Retinal pigment epithelial cell (primary cell): ENCODE measurements at regions not wholly inside any gene's neighbourhood (a gene's known extent, or its start where the extent isn't known, plus 50 kb on each side); places are given as distances from the start of the nearest gene placed in this dataset.

Experiments used
- DNase-seq: peaks from one replicate; pipeline ENCODE4 v3.0.0-alpha.2; 2010; ENCODE audit warnings: low read depth
- H3K4me3 ChIP-seq: 2 replicates; pipeline ENCODE4 v1.5.1; 2011; ENCODE audit warnings: mild to moderate bottlenecking, low read length, control low read depth, moderate library complexity
- CTCF ChIP-seq: conservative IDR thresholded peaks from 2 replicates; pipeline ENCODE4 v1.5.1; 2011; ENCODE audit warnings: low read depth, low read length, control low read depth, inconsistent platforms

GRCh38 chr6:18062733-18063132 is 59.7 kb downstream of the NHLRC1 start:
- DNase-seq: no peak

GRCh38 chr6:18058429-18058828 is 64.0 kb downstream of the NHLRC1 start:
- DNase-seq: no peak
- no peak overlapping the region for H3K4me3 ChIP-seq
- TF ChIP-seq CTCF: no peak

More at GRCh38 chr6:18062733-18063132, 59.7 kb downstream of the NHLRC1 start:
- no peak overlapping the region for H3K4me3 ChIP-seq
- no peak for TF ChIP-seq CTCF

GRCh38 chr6:18055714-18056382 is 66.6 kb downstream of the NHLRC1 start:
- no peak overlapping the region for H3K4me3 ChIP-seq
- TF ChIP-seq CTCF: no peak
- no peak for DNase-seq

GRCh38 chr6:18055098-18055497 is 67.4 kb downstream of the NHLRC1 start:
- no peak overlapping the region for H3K4me3 ChIP-seq
- TF ChIP-seq CTCF: no peak
- DNase-seq: no peak

GRCh38 chr6:18053555-18054445 is 66.4 kb upstream of the KIF13A start:
- no peak for DNase-seq
- no peak for TF ChIP-seq CTCF
- H3K4me3 ChIP-seq: no peak overlapping the region

GRCh38 chr6:18053078-18053477 is 65.6 kb upstream of the KIF13A start:
- DNase-seq: no peak
- no peak for TF ChIP-seq CTCF
- H3K4me3 ChIP-seq: no peak overlapping the region
